K562 (cell line): ENCODE measurements at regions not wholly inside any gene's neighbourhood (a gene's known extent, or its start where the extent isn't known, plus 50 kb on each side); places are given as distances from the start of the nearest gene placed in this dataset.

Source experiments
- ATAC-seq: fragments of 200-7000 bp; cut with Tn5 transposase; 3 replicates; pipeline ENCODE4 v1.9.1; 2020; ENCODE audit warnings: moderate library complexity
- BruUV-seq: library from RNA; stranded (reverse); fragments of 400-500 nt; replicated peaks from 2 replicates; lab custom pipeline; 2021; lab: Mats Ljungman, UMichigan
- CTCF ChIA-PET: fragments of 300-600 bp; formaldehyde crosslinking; extraction: SDS; loops from one replicate; lab custom pipeline; 2021; ENCODE audit warnings: low intra/inter-chr PET ratio; lab: Yijun Ruan, JAX
- POLR2A ChIA-PET: fragments of 300-600, 350-650 bp; sonication (Branson Sonifier 250); formaldehyde crosslinking; extraction: SDS; loops from one replicate; lab custom pipeline; 2021; ENCODE audit warnings: antibody characterized with exemption, inconsistent platforms; lab: Yijun Ruan, JAX
- DNase-seq, 4 experiments: peaks; one replicate each; pipeline versions ENCODE4 v3.0.0 to v3.0.0-alpha.2; 2011 to 2018; ENCODE audit warnings: low spot score in 3 of 4, mixed read lengths in 3 of 4; ENCODE audit errors: extremely low read depth in 1 of 4
- FAIRE-seq: peaks from 2 replicates; lab custom pipeline; 2011; peaks lifted over from hg19 to GRCh38; lab: Jason Lieb, UNC
- H2AFZ ChIP-seq: 2 replicates; pipeline ENCODE4 v1.6.0; 2011; ENCODE audit warnings: low read depth, low read length, control low read depth, inconsistent platforms
- H3K27ac ChIP-seq: fragments of 200-600 bp; 3 replicates; pipeline ENCODE4 v1.8.0; 2011; ENCODE audit warnings: low read depth, mild to moderate bottlenecking, control low read depth, inconsistent platforms, low read length, moderate library complexity, mixed read lengths; ENCODE audit errors: extremely low read depth
- H3K27me3 ChIP-seq, 2 experiments: fragments of 300-600 bp in 1 of 2; 2 replicates in 1 of 2; 3 replicates in 1 of 2; pipeline versions ENCODE4 v1.6.0 to v1.8.0; 2011; ENCODE audit warnings: inconsistent platforms in 2 of 2, low read length in 2 of 2, mild to moderate bottlenecking in 1 of 2, mixed read lengths in 1 of 2, moderate library complexity in 1 of 2; ENCODE audit not compliant: control insufficient read depth in 2 of 2, insufficient read depth in 2 of 2
- H3K36me3 ChIP-seq: fragments of 300-600 bp; 3 replicates; pipeline ENCODE4 v1.8.0; 2011; ENCODE audit warnings: mild to moderate bottlenecking, low read length, inconsistent platforms; ENCODE audit not compliant: control insufficient read depth, insufficient read depth
- H3K4me1 ChIP-seq, 2 experiments: fragments of 200-600 bp in 1 of 2; replicated peaks in 1 of 2; 2 replicates in 1 of 2; 3 replicates in 1 of 2; pipeline versions ENCODE4 v1.5.1 to v1.8.0; 2011; ENCODE audit warnings: inconsistent platforms in 2 of 2, low read length in 2 of 2, mild to moderate bottlenecking in 1 of 2, mixed read lengths in 1 of 2, moderate library complexity in 1 of 2; ENCODE audit not compliant: control insufficient read depth in 2 of 2, insufficient read depth in 2 of 2
- H3K4me2 ChIP-seq: 2 replicates; pipeline ENCODE4 v1.6.1; 2011; ENCODE audit warnings: low read length, control low read depth, inconsistent platforms, mixed read lengths; ENCODE audit not compliant: insufficient read depth
- H3K4me3 ChIP-seq: fragments of 200-600 bp; sonication (generic), shearing (Covaris generic); 2 replicates; pipeline ENCODE4 v1.5.1; 2016; ENCODE audit warnings: control low read depth, inconsistent platforms
- H3K79me2 ChIP-seq: fragments of 200-600 bp; 3 replicates; pipeline ENCODE4 v1.8.0; 2011; ENCODE audit warnings: low read length, inconsistent platforms; ENCODE audit not compliant: control insufficient read depth, insufficient read depth
- H3K9ac ChIP-seq, 2 experiments: 2 replicates each; pipeline versions ENCODE4 v1.6.0 to v1.6.1; 2011; ENCODE audit warnings: low read depth in 2 of 2, low read length in 2 of 2, control low read depth in 1 of 2, inconsistent platforms in 1 of 2, mild to moderate bottlenecking in 1 of 2, mixed read lengths in 1 of 2; ENCODE audit not compliant: insufficient read depth in 1 of 2
- H3K9me1 ChIP-seq: one replicate; pipeline ENCODE4 v1.6.0; 2011; ENCODE audit warnings: inconsistent platforms, mild to moderate bottlenecking, low read length, moderate library complexity; ENCODE audit not compliant: control insufficient read depth, insufficient read depth
- H3K9me3 ChIP-seq: replicated peaks from 2 replicates; pipeline ENCODE4 v1.5.1; 2011; ENCODE audit warnings: low read depth, low read length, inconsistent platforms; ENCODE audit not compliant: control insufficient read depth, insufficient read depth
- H4K20me1 ChIP-seq: replicated peaks from 2 replicates; pipeline ENCODE4 v1.6.1; 2011; ENCODE audit warnings: low read length, inconsistent platforms, mixed read lengths; ENCODE audit not compliant: control insufficient read depth, insufficient read depth
- BHLHE40 ChIP-seq: IDR thresholded peaks from 2 replicates; pipeline ENCODE4 v1.6.1; 2011; ENCODE audit warnings: low read length, improper control_type of control experiment
- FOS ChIP-seq: IDR thresholded peaks from 3 replicates; pipeline ENCODE4 v1.6.1; 2011; ENCODE audit not compliant: insufficient read length; ENCODE audit errors: extremely low read depth
- HDAC2 ChIP-seq: fragments of 450-650 bp; IDR thresholded peaks from 2 replicates; pipeline ENCODE4 v1.6.1; 2016; ENCODE audit warnings: mild to moderate bottlenecking
- PHF8 ChIP-seq: fragments of 200-600 bp; sonication (generic); IDR thresholded peaks from 2 replicates; pipeline ENCODE4 v1.6.1; 2012; ENCODE audit warnings: mixed run types, mild to moderate bottlenecking, inconsistent platforms, low read length, moderate library complexity, borderline replicate concordance
- POLR2B ChIP-seq: fragments of 450-650 bp; IDR thresholded peaks from 2 replicates; pipeline ENCODE4 v1.6.1; 2018; ENCODE audit warnings: low read depth; ENCODE audit not compliant: partially characterized antibody
- SNRNP70 ChIP-seq: fragments of 200-400 bp; formaldehyde crosslinking; optimal IDR thresholded peaks from 2 replicates; pipeline ENCODE3; 2017; ENCODE audit warnings: low read depth, low read length
- TFAM ChIP-seq: fragments of 250-450 bp; sonication (Bioruptor Pico); conservative IDR thresholded peaks from 2 replicates; pipeline ENCODE4 v1.5.0; 2021; ENCODE audit warnings: mild to moderate bottlenecking, moderate library complexity
- XRCC4 ChIP-seq: IDR thresholded peaks from one replicate; pipeline ENCODE4 v1.6.1; 2011; ENCODE audit not compliant: insufficient read depth, insufficient read length; ENCODE audit errors: extremely low read depth
- ZNF277 ChIP-seq: fragments of 250-450 bp; sonication (Bioruptor Pico); IDR thresholded peaks from 2 replicates; pipeline ENCODE4 v1.8.0; 2022; ENCODE audit warnings: inconsistent platforms, mild to moderate bottlenecking, moderate library complexity, borderline replicate concordance
- ZNF324 ChIP-seq: fragments of 250-450 bp; sonication (Bioruptor Pico); IDR thresholded peaks from 2 replicates; pipeline ENCODE4 v1.4.0; 2020; ENCODE audit warnings: mild to moderate bottlenecking
- ZNF644 ChIP-seq: fragments of 200-800 bp; sonication (Bioruptor generic); IDR thresholded peaks from 2 replicates; pipeline ENCODE4 v1.6.1; 2016; ENCODE audit warnings: low read depth, missing genetic modification characterization, missing compliant biosample characterization
- WGBS: fragments of 100-300 bp; shearing (Covaris generic); methylation state at CpG from one replicate; pipeline ENCODE4 v1.1.6; 2016; ENCODE audit warnings: low coverage, mixed read lengths; ENCODE audit not compliant: insufficient coverage; ENCODE audit errors: missing lambda C conversion rate; 5-methylcytosine and 5-hydroxymethylcytosine counted together
- in situ Hi-C: fragments of 300-500 bp; cut with MboI; formaldehyde crosslinking; loops from 4 replicates; pipeline ENCODE4 v1.15.0; 2018; ENCODE audit warnings: inconsistent platforms, mixed read lengths
- intact Hi-C: fragments of 100-400 bp; cut with micrococcal nuclease; formaldehyde crosslinking; loops from 2 replicates; pipeline ENCODE4 v1.14.2; 2022
- TF ChIP-seq, protein P1 (sequence below): fragments of 150-350 bp; IDR thresholded peaks from 2 replicates; pipeline ENCODE4 v1.6.1; 2014; ENCODE audit warnings: low read depth, mild to moderate bottlenecking, low read length, borderline replicate concordance
- TF ChIP-seq, protein P2 (sequence below): fragments of 200-800 bp; sonication (Bioruptor generic); IDR thresholded peaks from 2 replicates; pipeline ENCODE4 v1.6.1; 2017; ENCODE audit warnings: missing genetic modification characterization, missing compliant biosample characterization
- TF ChIP-seq, protein P3 (sequence below): fragments of 450-650 bp; formaldehyde crosslinking; IDR thresholded peaks from 2 replicates; pipeline ENCODE4 v1.4.0; 2022; ENCODE audit warnings: mild to moderate bottlenecking, moderate library complexity
- TF ChIP-seq, protein P4 (sequence below): fragments of 250-450 bp; sonication (Bioruptor Pico); IDR thresholded peaks from 2 replicates; pipeline ENCODE4 v1.8.0; 2021; ENCODE audit warnings: mild to moderate bottlenecking, moderate library complexity

DNA sequence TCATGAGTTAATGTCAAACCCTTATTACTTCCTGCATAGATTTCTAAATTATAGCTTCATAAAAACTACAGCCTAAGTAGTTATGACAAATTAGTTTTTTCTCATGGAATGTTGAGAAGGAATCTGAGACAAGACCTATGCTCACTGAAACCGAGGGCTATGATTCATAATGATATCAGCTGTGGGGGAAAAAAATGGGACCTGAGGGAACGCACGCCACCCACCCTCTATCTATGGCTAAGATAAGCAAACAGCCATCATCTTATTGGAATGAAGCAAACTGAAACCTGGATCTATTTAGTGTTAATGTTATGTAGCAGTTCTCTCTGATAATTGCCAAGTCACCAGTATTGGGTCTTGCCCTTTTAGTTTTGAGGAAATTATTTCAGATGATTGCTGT is 906.9 kb upstream of the RAG2 start:
- no peak for ATAC-seq
- TF ChIP-seq XRCC4 = no peak
- TF ChIP-seq SNRNP70 = no peak
- TF ChIP-seq HDAC2 = no peak
- TF ChIP-seq, protein P1, sequence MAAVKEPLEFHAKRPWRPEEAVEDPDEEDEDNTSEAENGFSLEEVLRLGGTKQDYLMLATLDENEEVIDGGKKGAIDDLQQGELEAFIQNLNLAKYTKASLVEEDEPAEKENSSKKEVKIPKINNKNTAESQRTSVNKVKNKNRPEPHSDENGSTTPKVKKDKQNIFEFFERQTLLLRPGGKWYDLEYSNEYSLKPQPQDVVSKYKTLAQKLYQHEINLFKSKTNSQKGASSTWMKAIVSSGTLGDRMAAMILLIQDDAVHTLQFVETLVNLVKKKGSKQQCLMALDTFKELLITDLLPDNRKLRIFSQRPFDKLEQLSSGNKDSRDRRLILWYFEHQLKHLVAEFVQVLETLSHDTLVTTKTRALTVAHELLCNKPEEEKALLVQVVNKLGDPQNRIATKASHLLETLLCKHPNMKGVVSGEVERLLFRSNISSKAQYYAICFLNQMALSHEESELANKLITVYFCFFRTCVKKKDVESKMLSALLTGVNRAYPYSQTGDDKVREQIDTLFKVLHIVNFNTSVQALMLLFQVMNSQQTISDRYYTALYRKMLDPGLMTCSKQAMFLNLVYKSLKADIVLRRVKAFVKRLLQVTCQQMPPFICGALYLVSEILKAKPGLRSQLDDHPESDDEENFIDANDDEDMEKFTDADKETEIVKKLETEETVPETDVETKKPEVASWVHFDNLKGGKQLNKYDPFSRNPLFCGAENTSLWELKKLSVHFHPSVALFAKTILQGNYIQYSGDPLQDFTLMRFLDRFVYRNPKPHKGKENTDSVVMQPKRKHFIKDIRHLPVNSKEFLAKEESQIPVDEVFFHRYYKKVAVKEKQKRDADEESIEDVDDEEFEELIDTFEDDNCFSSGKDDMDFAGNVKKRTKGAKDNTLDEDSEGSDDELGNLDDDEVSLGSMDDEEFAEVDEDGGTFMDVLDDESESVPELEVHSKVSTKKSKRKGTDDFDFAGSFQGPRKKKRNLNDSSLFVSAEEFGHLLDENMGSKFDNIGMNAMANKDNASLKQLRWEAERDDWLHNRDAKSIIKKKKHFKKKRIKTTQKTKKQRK = no peak
- TF ChIP-seq ZNF324 (CRISPR knock-in tag) = no peak
- no peak for TF ChIP-seq PHF8
- no peak for TF ChIP-seq BHLHE40
- no peak for TF ChIP-seq ZNF277 (CRISPR knock-in tag)
- TF ChIP-seq, protein P2, sequence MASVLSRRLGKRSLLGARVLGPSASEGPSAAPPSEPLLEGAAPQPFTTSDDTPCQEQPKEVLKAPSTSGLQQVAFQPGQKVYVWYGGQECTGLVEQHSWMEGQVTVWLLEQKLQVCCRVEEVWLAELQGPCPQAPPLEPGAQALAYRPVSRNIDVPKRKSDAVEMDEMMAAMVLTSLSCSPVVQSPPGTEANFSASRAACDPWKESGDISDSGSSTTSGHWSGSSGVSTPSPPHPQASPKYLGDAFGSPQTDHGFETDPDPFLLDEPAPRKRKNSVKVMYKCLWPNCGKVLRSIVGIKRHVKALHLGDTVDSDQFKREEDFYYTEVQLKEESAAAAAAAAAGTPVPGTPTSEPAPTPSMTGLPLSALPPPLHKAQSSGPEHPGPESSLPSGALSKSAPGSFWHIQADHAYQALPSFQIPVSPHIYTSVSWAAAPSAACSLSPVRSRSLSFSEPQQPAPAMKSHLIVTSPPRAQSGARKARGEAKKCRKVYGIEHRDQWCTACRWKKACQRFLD (CRISPR knock-in tag) = no peak
- no peak for TF ChIP-seq POLR2B
- no peak for TF ChIP-seq FOS
- TF ChIP-seq, protein P3, sequence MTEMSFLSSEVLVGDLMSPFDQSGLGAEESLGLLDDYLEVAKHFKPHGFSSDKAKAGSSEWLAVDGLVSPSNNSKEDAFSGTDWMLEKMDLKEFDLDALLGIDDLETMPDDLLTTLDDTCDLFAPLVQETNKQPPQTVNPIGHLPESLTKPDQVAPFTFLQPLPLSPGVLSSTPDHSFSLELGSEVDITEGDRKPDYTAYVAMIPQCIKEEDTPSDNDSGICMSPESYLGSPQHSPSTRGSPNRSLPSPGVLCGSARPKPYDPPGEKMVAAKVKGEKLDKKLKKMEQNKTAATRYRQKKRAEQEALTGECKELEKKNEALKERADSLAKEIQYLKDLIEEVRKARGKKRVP (CRISPR knock-in tag) = no peak
- TF ChIP-seq, protein P4, sequence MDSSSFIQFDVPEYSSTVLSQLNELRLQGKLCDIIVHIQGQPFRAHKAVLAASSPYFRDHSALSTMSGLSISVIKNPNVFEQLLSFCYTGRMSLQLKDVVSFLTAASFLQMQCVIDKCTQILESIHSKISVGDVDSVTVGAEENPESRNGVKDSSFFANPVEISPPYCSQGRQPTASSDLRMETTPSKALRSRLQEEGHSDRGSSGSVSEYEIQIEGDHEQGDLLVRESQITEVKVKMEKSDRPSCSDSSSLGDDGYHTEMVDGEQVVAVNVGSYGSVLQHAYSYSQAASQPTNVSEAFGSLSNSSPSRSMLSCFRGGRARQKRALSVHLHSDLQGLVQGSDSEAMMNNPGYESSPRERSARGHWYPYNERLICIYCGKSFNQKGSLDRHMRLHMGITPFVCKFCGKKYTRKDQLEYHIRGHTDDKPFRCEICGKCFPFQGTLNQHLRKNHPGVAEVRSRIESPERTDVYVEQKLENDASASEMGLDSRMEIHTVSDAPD (CRISPR knock-in tag) = no peak
- no peak for TF ChIP-seq ZNF644 (tag)
- TF ChIP-seq TFAM = no peak

More for the DNA sequence above, 906.9 kb upstream of the RAG2 start:
- in situ Hi-C loops (no loop called here), intact Hi-C loops (no loop called here)
- DNase-seq (no peak), FAIRE-seq (no peak)
- Histone ChIP-seq H2AFZ (no peak overlapping the region), H3K4me1 (no peaks in the 10 kb centered on the region), H3K36me3 (no peaks in the 10 kb centered on the region), H3K27ac (no peak overlapping the region), H3K9me3 (0 out of 2 replicates have a peak, but pooled peaks cover 3% of the 10 kb centered on the region), H3K27me3 (no peaks in the 10 kb centered on the region), H4K20me1 (no peaks in the 10 kb centered on the region), H3K79me2 (no peaks in the 10 kb centered on the region), H3K9me1 (no peaks in the 10 kb centered on the region), H3K9ac (no peak overlapping the region), H3K4me2 (no peak overlapping the region), H3K4me3 (no peak overlapping the region)
- ChIA-PET POLR2A (no interaction called here), CTCF (no interaction called here)
- BruUV-seq = no TSS peak
- WGBS = 0% methylated on average over 3 of the region's 3 CpGs
